Mesodermal cell (in vitro differentiated cells): ENCODE measurements at regions not wholly inside any gene's neighbourhood (a gene's known extent, or its start where the extent isn't known, plus 50 kb on each side); places are given as distances from the start of the nearest gene placed in this dataset.
A peak's percentile ranks its signal among the peaks of the same experiment; 100 is the strongest.
"Not testable (repeated sequence)": the region's sequence is repeated elsewhere in the genome, so short reads cannot be mapped to it uniquely, and the experiment has no call there.

Experiments used
- H3K27ac ChIP-seq: 2 replicates; pipeline ENCODE4 v1.7.0; 2013; ENCODE audit warnings: mild to moderate bottlenecking, low read depth, low read length, moderate library complexity; ENCODE audit not compliant: severe bottlenecking
- H3K36me3 ChIP-seq: 2 replicates; pipeline ENCODE4 v1.7.1; 2013; ENCODE audit warnings: mild to moderate bottlenecking, low read length, moderate library complexity; ENCODE audit not compliant: control insufficient read depth, insufficient read depth
- H3K4me1 ChIP-seq: one replicate; pipeline ENCODE4 v1.7.1; 2013; ENCODE audit warnings: mild to moderate bottlenecking, low read length; ENCODE audit not compliant: insufficient read depth, control insufficient read depth, poor library complexity, severe bottlenecking
- H3K4me3 ChIP-seq: 2 replicates; pipeline ENCODE4 v1.7.0; 2013; ENCODE audit warnings: low read length, control low read depth, mild to moderate bottlenecking; ENCODE audit not compliant: insufficient read depth, poor library complexity, severe bottlenecking; ENCODE audit errors: extremely low read depth
- H3K9me3 ChIP-seq: 2 replicates; pipeline ENCODE4 v1.7.1; 2013; ENCODE audit warnings: mild to moderate bottlenecking, low read length, moderate library complexity; ENCODE audit not compliant: control insufficient read depth
- WGBS, 2 experiments: methylation state at CpG; one replicate each; pipeline ENCODE4 v1.1.5; 2013; ENCODE audit warnings: missing lambda C conversion rate in 2 of 2; ENCODE audit not compliant: insufficient coverage in 2 of 2; 5-methylcytosine and 5-hydroxymethylcytosine counted together

GRCh38 chr3:20395692-20396091 lies 209.7 kb upstream of the SGO1 start:
- Histone ChIP-seq H3K9me3 (peaks cover 7% of the 10 kb centered on the region), H3K4me3 (no peak overlapping the region), H3K27ac (no peak overlapping the region), H3K36me3 (no peaks in the 10 kb centered on the region), H3K4me1 (no peaks in the 10 kb centered on the region)
- WGBS, 2 experiments, result 88% methylated on average over 3 of the region's 4 CpGs; no CpG with 5 or more reads in 1 of the 2 experiments

GRCh38 chr3:20394243-20394642 lies 208.2 kb upstream of the SGO1 start:
- 88 to 96% methylated on average over 3 of the region's 4 CpGs for WGBS, 2 experiments
- Histone ChIP-seq H3K9me3 (peaks cover 7% of the 10 kb centered on the region), H3K36me3 (no peaks in the 10 kb centered on the region), H3K4me3 (no peak overlapping the region), H3K4me1 (no peaks in the 10 kb centered on the region), H3K27ac (no peak overlapping the region)

- no peaks in the 10 kb centered on the region for H3K4me1 ChIP-seq
- whole genome bisulfite sequencing, 2 experiments, result 95% methylated on average over 2 of the region's 3 CpGs; no CpG with 5 or more reads in 1 of the 2 experiments
- no peak overlapping the region for H3K4me3 ChIP-seq
- H3K36me3 ChIP-seq, result no peaks in the 10 kb centered on the region
- no peak overlapping the region for H3K27ac ChIP-seq
- peaks cover 7% of the 10 kb centered on the region for H3K9me3 ChIP-seq
These were observed 205.6 kb upstream of the SGO1 start for GRCh38 chr3:20391644-20392043.

GRCh38 chr3:20388971-20389370 lies 203.0 kb upstream of the SGO1 start:
- Histone ChIP-seq H3K4me1 (no peaks in the 10 kb centered on the region), H3K27ac (no peak overlapping the region), H3K36me3 (no peaks in the 10 kb centered on the region), H3K9me3 (peaks cover under 1% of the 10 kb centered on the region), H3K4me3 (no peak overlapping the region)
- no CpG with 5 or more reads among the region's 1 CpG for WGBS, 2 experiments

GRCh38 chr3:20380295-20380694 lies 194.3 kb upstream of the SGO1 start:
- H3K4me3 ChIP-seq, result no peak overlapping the region
- no peaks in the 10 kb centered on the region for H3K9me3 ChIP-seq
- H3K27ac ChIP-seq, result no peak overlapping the region
- H3K4me1 ChIP-seq, result no peaks in the 10 kb centered on the region
- no peaks in the 10 kb centered on the region for H3K36me3 ChIP-seq
- WGBS, 2 experiments, result 33 to 75% methylated on average over 1 of the region's 1 CpG

- Histone ChIP-seq H3K4me3 (no peak overlapping the region), H3K4me1 (no peaks in the 10 kb centered on the region), H3K9me3 (no peaks in the 10 kb centered on the region), H3K27ac (no peak overlapping the region), H3K36me3 (no peaks in the 10 kb centered on the region)
- WGBS, 2 experiments, result 100% methylated on average over 1 of the region's 2 CpGs; no CpG with 5 or more reads in 1 of the 2 experiments
These were observed 192.3 kb upstream of the SGO1 start for GRCh38 chr3:20378315-20378714.

GRCh38 chr3:20376665-20377217 lies 190.7 kb upstream of the SGO1 start:
- no peak overlapping the region for H3K4me3 ChIP-seq
- no peaks in the 10 kb centered on the region for H3K9me3 ChIP-seq
- no peaks in the 10 kb centered on the region for H3K4me1 ChIP-seq
- H3K27ac ChIP-seq, result no peak overlapping the region
- no peaks in the 10 kb centered on the region for H3K36me3 ChIP-seq

GRCh38 chr3:20375302-20375701 lies 189.3 kb upstream of the SGO1 start:
- 83% methylated on average over 2 of the region's 2 CpGs; no CpG with 5 or more reads in 1 of the 2 experiments for WGBS, 2 experiments
- no peak overlapping the region for H3K27ac ChIP-seq
- no peak overlapping the region for H3K4me3 ChIP-seq
- no peaks in the 10 kb centered on the region for H3K4me1 ChIP-seq
- H3K36me3 ChIP-seq, result no peaks in the 10 kb centered on the region
- no peaks in the 10 kb centered on the region for H3K9me3 ChIP-seq

GRCh38 chr3:20370273-20371063 lies 184.5 kb upstream of the SGO1 start:
- not testable (repeated sequence) for H3K4me3 ChIP-seq, H3K9me3 ChIP-seq, H3K36me3 ChIP-seq, H3K27ac ChIP-seq, H3K4me1 ChIP-seq
- WGBS, 2 experiments, result 92 to 94% methylated on average over 19 to 21 of the region's 23 CpGs

GRCh38 chr3:20361000-20361399 lies 175.0 kb upstream of the SGO1 start:
- WGBS, 2 experiments, result 86% methylated on average over 2 of the region's 3 CpGs; no CpG with 5 or more reads in 1 of the 2 experiments
- Histone ChIP-seq H3K36me3 (no peaks in the 10 kb centered on the region), H3K4me3 (no peak overlapping the region), H3K27ac (no peak overlapping the region), H3K4me1 (no peaks in the 10 kb centered on the region), H3K9me3 (no peaks in the 10 kb centered on the region)

- 80% methylated on average over 1 of the region's 1 CpG; no CpG with 5 or more reads in 1 of the 2 experiments for WGBS, 2 experiments
- Histone ChIP-seq H3K27ac (peak overlapping the region; percentile 0), H3K9me3 (no peaks in the 10 kb centered on the region), H3K4me1 (no peaks in the 10 kb centered on the region), H3K36me3 (no peaks in the 10 kb centered on the region), H3K4me3 (no peak overlapping the region)
These were observed 167.3 kb upstream of the SGO1 start for GRCh38 chr3:20353286-20353685.
